Esophagus squamous epithelium (tissue), 5 donors: ENCODE measurements at regions not wholly inside any gene's neighbourhood (a gene's known extent, or its start where the extent isn't known, plus 50 kb on each side); places are given as distances from the start of the nearest gene placed in this dataset.

Experiments
- DNase-seq: peaks from one replicate; lab custom pipeline; 2025; lab: John Stamatoyannopoulos, UW
- H3K27ac ChIP-seq, 4 donors: fragments of 200-600 bp; sonication (generic); one replicate each; pipeline ENCODE4 v1.5.1; 2016 to 2019; ENCODE audit warnings: mild to moderate bottlenecking in 1 of 4
- H3K27me3 ChIP-seq, 4 donors: fragments of 200-600 bp; sonication (generic); 1 replicate in 3 of 4; 2 replicates in 1 of 4; pipeline versions ENCODE4 v1.5.1 to v1.6.0; 2017 to 2021; ENCODE audit warnings: antibody characterized with exemption in 1 of 4
- H3K36me3 ChIP-seq, 3 donors: fragments of 200-600 bp; sonication (generic); one replicate each; pipeline ENCODE4 v1.5.1; 2016 to 2019
- H3K4me1 ChIP-seq, 3 donors: fragments of 200-600 bp; sonication (generic); one replicate each; pipeline ENCODE4 v1.5.1; 2017 to 2019
- H3K4me3 ChIP-seq, 4 donors: fragments of 200-600 bp; sonication (generic); 1 replicate in 3 of 4; 2 replicates in 1 of 4; pipeline ENCODE4 v1.5.1; 2016 to 2019; ENCODE audit warnings: mild to moderate bottlenecking in 2 of 4, moderate library complexity in 1 of 4
- H3K9me3 ChIP-seq, 3 donors: fragments of 200-600 bp; sonication (generic); one replicate each; pipeline ENCODE4 v1.5.1; 2016 to 2019
- CTCF ChIP-seq, 6 experiments: fragments of 450-650 bp in 4 of 6; fragments of 200-600 bp in 2 of 6; sonication (generic) in 2 of 6; IDR thresholded peaks; one replicate each; pipeline ENCODE4 v1.5.1; 2016 to 2019; ENCODE audit warnings: antibody characterized with exemption in 6 of 6, mild to moderate bottlenecking in 4 of 6, moderate library complexity in 4 of 6
- POLR2A ChIP-seq, 4 donors: fragments of 450-650 bp; IDR thresholded peaks; one replicate each; pipeline ENCODE4 v1.6.1; 2017; ENCODE audit warnings: antibody characterized with exemption in 4 of 4, mild to moderate bottlenecking in 4 of 4, moderate library complexity in 3 of 4
- WGBS, 2 donors: methylation state at CpG; one replicate each; pipeline ENCODE4 v1.1.5; 2018; 5-methylcytosine and 5-hydroxymethylcytosine counted together
- intact Hi-C: fragments of 100-400 bp; cut with DNase I; formaldehyde crosslinking; loops from one replicate; pipeline ENCODE4 v1.15.0; 2022
- donor health status: DM: yes; HTN: yes; CAD: no.

- no peaks in the 10 kb centered on the region for H3K27me3 ChIP-seq
- no peak for DNase-seq
- no peaks in the 10 kb centered on the region for H3K9me3 ChIP-seq
- H3K4me1 ChIP-seq = peaks cover 0 to 30% (median 7%) of the 10 kb centered on the region in 3 donors
- no peak overlapping the region for H3K4me3 ChIP-seq
- H3K36me3 ChIP-seq = no peaks in the 10 kb centered on the region
- H3K27ac ChIP-seq = no peak overlapping the region
- TF ChIP-seq CTCF (IDR thresholded peaks at IDR 0.05) (no peak), POLR2A (IDR thresholded peaks at IDR 0.05) (no peak)
- intact Hi-C loops = no loop called here
- WGBS, 2 donors = 93% methylated on average over 2 of the region's 2 CpGs
Measured at GRCh38 chr13:33746867-33747266, 71.1 kb upstream of the RFC3 start.

- intact Hi-C loops = no loop called here
- DNase-seq = no peak
- WGBS, 2 donors = 41 to 46% methylated on average over 2 of the region's 2 CpGs
- Histone ChIP-seq H3K4me3 (no peak overlapping the region), H3K36me3 (no peaks in the 10 kb centered on the region), H3K4me1 (peaks cover 0 to 2% (median 0%) of the 10 kb centered on the region in 3 donors), H3K9me3 (no peaks in the 10 kb centered on the region), H3K27ac (no peak overlapping the region), H3K27me3 (no peaks in the 10 kb centered on the region)
- TF ChIP-seq CTCF (IDR thresholded peaks at IDR 0.05) (no peak), POLR2A (IDR thresholded peaks at IDR 0.05) (no peak)
Measured at GRCh38 chr13:33751151-33751550, 66.8 kb upstream of the RFC3 start.

- intact Hi-C loops = no loop called here
Measured at GRCh38 chr13:33752094-33752493, 65.9 kb upstream of the RFC3 start.

GRCh38 chr13:33752597-33752996, 65.4 kb upstream of the RFC3 start:
- Histone ChIP-seq H3K9me3 (no peaks in the 10 kb centered on the region), H3K4me1 (no peaks in the 10 kb centered on the region), H3K27me3 (no peaks in the 10 kb centered on the region), H3K4me3 (no peak overlapping the region), H3K36me3 (no peaks in the 10 kb centered on the region), H3K27ac (no peak overlapping the region)
- TF ChIP-seq POLR2A (IDR thresholded peaks at IDR 0.05) (no peak), CTCF (IDR thresholded peaks at IDR 0.05) (no peak)
- intact Hi-C loops = no loop called here
- 90 to 91% methylated on average over 6 of the region's 6 CpGs for WGBS, 2 donors
- DNase-seq = no peak

More at GRCh38 chr13:33752094-33752493, 65.9 kb upstream of the RFC3 start:
- Histone ChIP-seq H3K4me1 (no peaks in the 10 kb centered on the region), H3K9me3 (no peaks in the 10 kb centered on the region), H3K27me3 (no peaks in the 10 kb centered on the region), H3K36me3 (no peaks in the 10 kb centered on the region), H3K4me3 (no peak overlapping the region), H3K27ac (no peak overlapping the region)
- TF ChIP-seq CTCF (IDR thresholded peaks at IDR 0.05) (no peak), POLR2A (IDR thresholded peaks at IDR 0.05) (no peak)
- DNase-seq = no peak

- intact Hi-C loops = no loop called here
- TF ChIP-seq POLR2A (IDR thresholded peaks at IDR 0.05) = no peak
- no peak for TF ChIP-seq CTCF (IDR thresholded peaks at IDR 0.05)
- Histone ChIP-seq H3K27ac (no peak overlapping the region), H3K36me3 (no peaks in the 10 kb centered on the region), H3K4me3 (no peak overlapping the region), H3K9me3 (no peaks in the 10 kb centered on the region), H3K27me3 (no peaks in the 10 kb centered on the region), H3K4me1 (no peaks in the 10 kb centered on the region)
- no peak for DNase-seq
- 72 to 80% methylated on average over 3 of the region's 3 CpGs for WGBS, 2 donors
Measured at GRCh38 chr13:33756929-33757328, 61.0 kb upstream of the RFC3 start.
